MM.1S (cell line): ENCODE measurements at regions not wholly inside any gene's neighbourhood (a gene's known extent, or its start where the extent isn't known, plus 50 kb on each side); places are given as distances from the start of the nearest gene placed in this dataset.

Experiments used
- EZH2 ChIP-seq: fragments of 300-600 bp; sonication (generic); optimal IDR thresholded peaks from 2 replicates; pipeline ENCODE3; 2017; ENCODE audit warnings: low read depth, mild to moderate bottlenecking, antibody characterized with exemption, low read length, mixed read lengths
- EZH2phosphoT487 ChIP-seq: fragments of 300-600 bp; sonication (generic); IDR thresholded peaks from 2 replicates; pipeline ENCODE4 v1.6.1; 2018; ENCODE audit warnings: antibody characterized with exemption, low read length
- TF ChIP-seq, protein P1 (sequence below): fragments of 300-600 bp; sonication (generic); IDR thresholded peaks from 2 replicates; pipeline ENCODE4 v1.5.1; 2016; ENCODE audit warnings: antibody characterized with exemption, low read length, mixed read lengths

GRCh38 chrX:140860718-140861117 lies 141.7 kb upstream of the SPANXB1 start:
- TF ChIP-seq, protein P1, sequence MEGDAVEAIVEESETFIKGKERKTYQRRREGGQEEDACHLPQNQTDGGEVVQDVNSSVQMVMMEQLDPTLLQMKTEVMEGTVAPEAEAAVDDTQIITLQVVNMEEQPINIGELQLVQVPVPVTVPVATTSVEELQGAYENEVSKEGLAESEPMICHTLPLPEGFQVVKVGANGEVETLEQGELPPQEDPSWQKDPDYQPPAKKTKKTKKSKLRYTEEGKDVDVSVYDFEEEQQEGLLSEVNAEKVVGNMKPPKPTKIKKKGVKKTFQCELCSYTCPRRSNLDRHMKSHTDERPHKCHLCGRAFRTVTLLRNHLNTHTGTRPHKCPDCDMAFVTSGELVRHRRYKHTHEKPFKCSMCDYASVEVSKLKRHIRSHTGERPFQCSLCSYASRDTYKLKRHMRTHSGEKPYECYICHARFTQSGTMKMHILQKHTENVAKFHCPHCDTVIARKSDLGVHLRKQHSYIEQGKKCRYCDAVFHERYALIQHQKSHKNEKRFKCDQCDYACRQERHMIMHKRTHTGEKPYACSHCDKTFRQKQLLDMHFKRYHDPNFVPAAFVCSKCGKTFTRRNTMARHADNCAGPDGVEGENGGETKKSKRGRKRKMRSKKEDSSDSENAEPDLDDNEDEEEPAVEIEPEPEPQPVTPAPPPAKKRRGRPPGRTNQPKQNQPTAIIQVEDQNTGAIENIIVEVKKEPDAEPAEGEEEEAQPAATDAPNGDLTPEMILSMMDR, result no peak
- TF ChIP-seq EZH2, result no peak
- TF ChIP-seq EZH2phosphoT487, result no peak
